ENCODE measurements at regions not wholly inside any gene's neighbourhood (a gene's known extent, or its start where the extent isn't known, plus 50 kb on each side); places are given as distances from the start of the nearest gene placed in this dataset.

GRCh38 chr1:94334764-94335163 lies 83.4 kb upstream of the ABCD3 start:
- peaks cover 16% of the 10 kb centered on the region for H3K27me3 Mint-ChIP-seq
- intact Hi-C loops (cut with micrococcal nuclease) = no loop called here
- no peak overlapping the region for H3K4me3 Mint-ChIP-seq
- TF ChIP-seq CTCF (IDR thresholded peaks at IDR 0.05) = no peak
- CTCF ChIA-PET = interaction anchor here (0.8 kb wide), 1 partner anchor 273 kb away, joined by 3 read pairs; no protein-coding TSS in a partner anchor
- no peaks in the 10 kb centered on the region for H3K9me3 Mint-ChIP-seq
- DNase-seq (no peak), ATAC-seq (ENCODE audit: low read depth) (no peak)
- H3K36me3 Mint-ChIP-seq (ENCODE audit: low read depth) = no peaks in the 10 kb centered on the region
- no peak overlapping the region for H3K27ac Mint-ChIP-seq
- POLR2A ChIA-PET = no interaction called here
- H3K4me1 Mint-ChIP-seq = no peaks in the 10 kb centered on the region

GRCh38 chr1:94332952-94333351 lies 85.2 kb upstream of the ABCD3 start:
- ChIA-PET POLR2A (no interaction called here), CTCF (no interaction called here)
- Mint-ChIP-seq H3K27me3 (peaks cover 23% of the 10 kb centered on the region), H3K9me3 (no peaks in the 10 kb centered on the region), H3K27ac (no peak overlapping the region), H3K4me1 (no peaks in the 10 kb centered on the region), H3K36me3 (ENCODE audit: low read depth) (no peaks in the 10 kb centered on the region), H3K4me3 (no peak overlapping the region)
- TF ChIP-seq CTCF (IDR thresholded peaks at IDR 0.05) = no peak
- DNase-seq (no peak), ATAC-seq (ENCODE audit: low read depth) (no peak)
- intact Hi-C loops (cut with micrococcal nuclease) = no loop called here

- ChIA-PET CTCF (no interaction called here), POLR2A (no interaction called here)
- Mint-ChIP-seq H3K9me3 (no peaks in the 10 kb centered on the region), H3K27me3 (peaks cover 25% of the 10 kb centered on the region), H3K36me3 (ENCODE audit: low read depth) (no peaks in the 10 kb centered on the region), H3K27ac (no peak overlapping the region), H3K4me3 (no peak overlapping the region), H3K4me1 (no peaks in the 10 kb centered on the region)
- TF ChIP-seq CTCF (IDR thresholded peaks at IDR 0.05) = no peak
- ATAC-seq (ENCODE audit: low read depth) = no peak
- no peak for DNase-seq
- intact Hi-C loops (cut with micrococcal nuclease) = no loop called here
These were observed 85.7 kb upstream of the ABCD3 start for GRCh38 chr1:94332516-94332915.

GRCh38 chr1:94329986-94330385 lies 88.2 kb upstream of the ABCD3 start:
- intact Hi-C loops (cut with micrococcal nuclease) = no loop called here
- Mint-ChIP-seq H3K27me3 (peaks cover 39% of the 10 kb centered on the region), H3K4me3 (no peak overlapping the region), H3K9me3 (no peaks in the 10 kb centered on the region), H3K36me3 (ENCODE audit: low read depth) (no peaks in the 10 kb centered on the region), H3K4me1 (no peaks in the 10 kb centered on the region), H3K27ac (no peak overlapping the region)
- ATAC-seq (ENCODE audit: low read depth) (no peak), DNase-seq (no peak)
- ChIA-PET CTCF (no interaction called here), POLR2A (no interaction called here)
- TF ChIP-seq CTCF (IDR thresholded peaks at IDR 0.05) = no peak

- Mint-ChIP-seq H3K36me3 (ENCODE audit: low read depth) (no peaks in the 10 kb centered on the region), H3K4me1 (no peaks in the 10 kb centered on the region), H3K9me3 (no peaks in the 10 kb centered on the region), H3K27ac (no peak overlapping the region), H3K27me3 (peaks cover 38% of the 10 kb centered on the region), H3K4me3 (no peak overlapping the region)
- intact Hi-C loops (cut with micrococcal nuclease) = no loop called here
- ChIA-PET POLR2A (no interaction called here), CTCF (no interaction called here)
- no peak for TF ChIP-seq CTCF (IDR thresholded peaks at IDR 0.05)
- no peak for ATAC-seq (ENCODE audit: low read depth)
- no peak for DNase-seq
These were observed 88.9 kb upstream of the ABCD3 start for GRCh38 chr1:94329276-94329675.
